ENCODE measurements at regions not wholly inside any gene's neighbourhood (a gene's known extent, or its start where the extent isn't known, plus 50 kb on each side); places are given as distances from the start of the nearest gene placed in this dataset.
A peak's percentile ranks its signal among the peaks of the same experiment; 100 is the strongest.

- TF ChIP-seq, protein P1, sequence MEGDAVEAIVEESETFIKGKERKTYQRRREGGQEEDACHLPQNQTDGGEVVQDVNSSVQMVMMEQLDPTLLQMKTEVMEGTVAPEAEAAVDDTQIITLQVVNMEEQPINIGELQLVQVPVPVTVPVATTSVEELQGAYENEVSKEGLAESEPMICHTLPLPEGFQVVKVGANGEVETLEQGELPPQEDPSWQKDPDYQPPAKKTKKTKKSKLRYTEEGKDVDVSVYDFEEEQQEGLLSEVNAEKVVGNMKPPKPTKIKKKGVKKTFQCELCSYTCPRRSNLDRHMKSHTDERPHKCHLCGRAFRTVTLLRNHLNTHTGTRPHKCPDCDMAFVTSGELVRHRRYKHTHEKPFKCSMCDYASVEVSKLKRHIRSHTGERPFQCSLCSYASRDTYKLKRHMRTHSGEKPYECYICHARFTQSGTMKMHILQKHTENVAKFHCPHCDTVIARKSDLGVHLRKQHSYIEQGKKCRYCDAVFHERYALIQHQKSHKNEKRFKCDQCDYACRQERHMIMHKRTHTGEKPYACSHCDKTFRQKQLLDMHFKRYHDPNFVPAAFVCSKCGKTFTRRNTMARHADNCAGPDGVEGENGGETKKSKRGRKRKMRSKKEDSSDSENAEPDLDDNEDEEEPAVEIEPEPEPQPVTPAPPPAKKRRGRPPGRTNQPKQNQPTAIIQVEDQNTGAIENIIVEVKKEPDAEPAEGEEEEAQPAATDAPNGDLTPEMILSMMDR (IDR thresholded peaks at IDR 0.05; ENCODE audit: low read length): peak; percentile 37; the same call in 1 of the 2 replicates
- no peak for TF ChIP-seq EZH2 (optimal IDR thresholded peaks at IDR 0.05; ENCODE audit: low read depth, low read length)
Observed at GRCh38 chr10:91043173-91043910, 122.5 kb upstream of the ANKRD1 start.
